Glutamatergic neuron (in vitro differentiated cells): ENCODE measurements at regions not wholly inside any gene's neighbourhood (a gene's known extent, or its start where the extent isn't known, plus 50 kb on each side); places are given as distances from the start of the nearest gene placed in this dataset.

ENCODE experiments used
- DNase-seq: peaks from one replicate; pipeline ENCODE4 v3.0.0; 2022
- H3K27ac Mint-ChIP-seq: one replicate; pipeline ENCODE4 v1.8.0; 2020; ENCODE audit warnings: mild to moderate bottlenecking, mixed read lengths, inconsistent platforms; ENCODE audit not compliant: unreplicated experiment
- H3K27me3 Mint-ChIP-seq: one replicate; pipeline ENCODE4 v1.8.0; 2020; ENCODE audit warnings: mild to moderate bottlenecking, moderate library complexity, mixed read lengths, inconsistent platforms; ENCODE audit not compliant: unreplicated experiment
- H3K36me3 Mint-ChIP-seq: one replicate; pipeline ENCODE4 v1.8.0; 2020; ENCODE audit warnings: mild to moderate bottlenecking, mixed read lengths, inconsistent platforms; ENCODE audit not compliant: unreplicated experiment
- H3K4me1 Mint-ChIP-seq: one replicate; pipeline ENCODE4 v1.8.0; 2020; ENCODE audit warnings: mild to moderate bottlenecking, low read depth, mixed read lengths, inconsistent platforms; ENCODE audit not compliant: unreplicated experiment
- H3K4me3 Mint-ChIP-seq: one replicate; pipeline ENCODE4 v1.8.0; 2020; ENCODE audit warnings: mild to moderate bottlenecking, mixed read lengths, inconsistent platforms; ENCODE audit not compliant: unreplicated experiment
- H3K9me3 Mint-ChIP-seq: one replicate; pipeline ENCODE4 v1.8.0; 2020; ENCODE audit warnings: mild to moderate bottlenecking, moderate library complexity, mixed read lengths, inconsistent platforms; ENCODE audit not compliant: unreplicated experiment
- TF ChIP-seq, protein P1 (sequence below): fragments of 200-600 bp; sonication (generic); IDR thresholded peaks from one replicate; pipeline ENCODE4 v1.5.0; 2021; ENCODE audit not compliant: partially characterized antibody, unreplicated experiment

DNA sequence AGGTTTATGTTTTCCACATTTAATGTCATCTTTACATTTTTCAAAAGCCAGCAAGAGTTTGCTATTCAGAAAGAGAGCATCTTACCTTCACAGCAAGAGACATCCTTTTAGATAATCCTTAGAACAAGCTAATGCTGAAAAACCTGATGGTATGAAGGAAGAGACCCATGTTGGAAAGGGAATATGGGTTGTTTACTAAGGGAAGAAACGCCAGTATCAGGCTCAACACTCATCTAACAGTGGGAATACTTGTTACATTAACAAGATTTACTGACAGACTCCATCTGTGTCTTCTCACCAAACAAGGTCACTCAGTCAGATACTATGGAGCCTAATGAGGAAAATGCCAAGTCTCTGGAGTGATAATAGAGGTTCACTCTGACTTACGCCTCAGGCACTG, 1474.1 kb upstream of the SLC39A10 start:
- TF ChIP-seq, protein P1, sequence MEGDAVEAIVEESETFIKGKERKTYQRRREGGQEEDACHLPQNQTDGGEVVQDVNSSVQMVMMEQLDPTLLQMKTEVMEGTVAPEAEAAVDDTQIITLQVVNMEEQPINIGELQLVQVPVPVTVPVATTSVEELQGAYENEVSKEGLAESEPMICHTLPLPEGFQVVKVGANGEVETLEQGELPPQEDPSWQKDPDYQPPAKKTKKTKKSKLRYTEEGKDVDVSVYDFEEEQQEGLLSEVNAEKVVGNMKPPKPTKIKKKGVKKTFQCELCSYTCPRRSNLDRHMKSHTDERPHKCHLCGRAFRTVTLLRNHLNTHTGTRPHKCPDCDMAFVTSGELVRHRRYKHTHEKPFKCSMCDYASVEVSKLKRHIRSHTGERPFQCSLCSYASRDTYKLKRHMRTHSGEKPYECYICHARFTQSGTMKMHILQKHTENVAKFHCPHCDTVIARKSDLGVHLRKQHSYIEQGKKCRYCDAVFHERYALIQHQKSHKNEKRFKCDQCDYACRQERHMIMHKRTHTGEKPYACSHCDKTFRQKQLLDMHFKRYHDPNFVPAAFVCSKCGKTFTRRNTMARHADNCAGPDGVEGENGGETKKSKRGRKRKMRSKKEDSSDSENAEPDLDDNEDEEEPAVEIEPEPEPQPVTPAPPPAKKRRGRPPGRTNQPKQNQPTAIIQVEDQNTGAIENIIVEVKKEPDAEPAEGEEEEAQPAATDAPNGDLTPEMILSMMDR: no peak
- DNase-seq: no peak
- Mint-ChIP-seq H3K27ac (no peak overlapping the region), H3K4me3 (no peak overlapping the region), H3K36me3 (no peaks in the 10 kb centered on the region), H3K27me3 (no peaks in the 10 kb centered on the region), H3K9me3 (no peaks in the 10 kb centered on the region), H3K4me1 (no peaks in the 10 kb centered on the region)

DNA sequence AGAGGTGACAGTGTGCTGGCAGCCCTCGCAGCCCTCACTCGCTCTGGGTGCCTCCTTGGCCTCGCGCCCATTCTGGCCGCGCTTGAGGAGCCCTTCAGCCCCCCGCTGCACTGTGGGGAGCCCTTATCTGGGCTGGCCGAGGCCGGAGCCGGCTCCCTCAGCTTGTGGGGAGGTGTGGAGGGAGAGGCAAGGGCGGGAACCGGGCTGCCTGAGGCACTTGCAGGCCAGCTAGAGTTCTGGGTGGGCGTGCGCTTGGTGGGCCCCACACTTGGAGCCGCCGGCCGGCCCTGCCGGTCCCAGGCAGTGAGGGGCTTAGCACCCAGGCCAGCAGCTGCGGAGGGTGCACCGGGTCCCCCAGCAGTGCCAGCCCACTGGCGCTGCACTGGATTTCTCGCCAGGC, 1480.9 kb upstream of the SLC39A10 start:
- TF ChIP-seq, protein P1: no peak
- Mint-ChIP-seq H3K4me1 (no peaks in the 10 kb centered on the region), H3K27me3 (no peaks in the 10 kb centered on the region), H3K36me3 (no peaks in the 10 kb centered on the region), H3K4me3 (no peak overlapping the region), H3K9me3 (no peaks in the 10 kb centered on the region), H3K27ac (no peak overlapping the region)
- DNase-seq: no peak

GRCh38 chr2:194166818-194167217, 1490.2 kb upstream of the SLC39A10 start:
- TF ChIP-seq, protein P1: peak; percentile 71
- peak; percentile 16 for DNase-seq
- Mint-ChIP-seq H3K4me3 (no peak overlapping the region), H3K9me3 (no peaks in the 10 kb centered on the region), H3K27ac (no peak overlapping the region), H3K27me3 (peaks cover 2% of the 10 kb centered on the region), H3K4me1 (no peaks in the 10 kb centered on the region), H3K36me3 (no peaks in the 10 kb centered on the region)

- H3K27ac Mint-ChIP-seq: no peak overlapping the region
- TF ChIP-seq, protein P1: no peak
- no peaks in the 10 kb centered on the region for H3K4me1 Mint-ChIP-seq
- H3K4me3 Mint-ChIP-seq: no peak overlapping the region
- no peak for DNase-seq
- peaks cover 3% of the 10 kb centered on the region for H3K9me3 Mint-ChIP-seq
- peaks cover 9% of the 10 kb centered on the region for H3K36me3 Mint-ChIP-seq
- no peaks in the 10 kb centered on the region for H3K27me3 Mint-ChIP-seq
Measured at GRCh38 chr2:194155431-194155830, 1501.6 kb upstream of the SLC39A10 start.

DNA sequence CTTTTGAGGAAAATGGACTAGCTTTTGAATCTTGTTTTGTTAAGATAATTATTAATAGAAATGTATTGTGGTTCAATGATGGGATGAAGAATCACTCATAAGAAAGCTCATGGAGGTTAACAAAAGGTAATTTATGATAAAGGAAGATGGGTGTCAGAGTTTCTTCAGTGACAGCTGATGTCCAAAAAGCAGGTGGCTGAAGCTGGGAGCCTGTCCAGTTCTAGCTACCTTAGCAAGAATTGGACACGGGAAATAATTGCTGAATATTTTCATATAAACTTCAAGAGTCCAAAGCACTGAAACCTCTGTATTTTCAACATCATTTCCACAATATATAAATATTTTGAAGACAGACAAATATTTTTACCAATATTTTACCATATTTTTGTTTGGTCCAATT, 1505.8 kb upstream of the SLC39A10 start:
- no peak for DNase-seq
- TF ChIP-seq, protein P1: no peak
- Mint-ChIP-seq H3K9me3 (peaks cover under 1% of the 10 kb centered on the region), H3K27me3 (peaks cover 3% of the 10 kb centered on the region), H3K4me3 (no peak overlapping the region), H3K36me3 (no peaks in the 10 kb centered on the region), H3K27ac (no peak overlapping the region), H3K4me1 (peaks cover 2% of the 10 kb centered on the region)
